A549 (cell line): ENCODE measurements at regions not wholly inside any gene's neighbourhood (a gene's known extent, or its start where the extent isn't known, plus 50 kb on each side); places are given as distances from the start of the nearest gene placed in this dataset.
"Not testable (repeated sequence)": the region's sequence is repeated elsewhere in the genome, so short reads cannot be mapped to it uniquely, and the experiment has no call there.

Experiments used
- EP300 ChIP-seq, 2 experiments: fragments of >200 bp; sonication (Bioruptor Twin); formaldehyde crosslinking; IDR thresholded peaks; 2 replicates in 1 of 2; 3 replicates in 1 of 2; pipeline ENCODE4 v1.6.1; 2016 to 2017
- KDM5A ChIP-seq: fragments of 200-600 bp; sonication (generic); IDR thresholded peaks from 2 replicates; pipeline ENCODE4 v1.6.1; 2016; ENCODE audit warnings: antibody characterized with exemption, mild to moderate bottlenecking
- USF2 ChIP-seq: fragments of 450-650 bp; IDR thresholded peaks from 2 replicates; pipeline ENCODE4 v1.6.1; 2014; ENCODE audit warnings: antibody characterized with exemption

- not testable (repeated sequence) for TF ChIP-seq USF2; KDM5A; EP300 (IDR thresholded peaks at IDR 0.05)
These were observed 56.6 kb upstream of the ZNF678 start for GRCh38 chr1:227506490-227507393.
